H1 (cell line): ENCODE measurements at regions not wholly inside any gene's neighbourhood (a gene's known extent, or its start where the extent isn't known, plus 50 kb on each side); places are given as distances from the start of the nearest gene placed in this dataset.

Experiments
- BRCA1 ChIP-seq: IDR thresholded peaks from 2 replicates; pipeline ENCODE4 v1.6.1; 2012; ENCODE audit warnings: low read depth, low read length, improper control_type of control experiment
- CHD2 ChIP-seq: IDR thresholded peaks from 2 replicates; pipeline ENCODE4 v1.6.1; 2012; ENCODE audit warnings: low read length, improper control_type of control experiment
- EZH2 ChIP-seq: fragments of 200-600 bp; sonication (generic); IDR thresholded peaks from 2 replicates; pipeline ENCODE4 v1.7.1; 2012; ENCODE audit warnings: low read depth, mild to moderate bottlenecking, moderate library complexity, low read length, inconsistent platforms; ENCODE audit not compliant: severe bottlenecking
- KDM5A ChIP-seq: fragments of 200-600 bp; IDR thresholded peaks from 2 replicates; pipeline ENCODE4 v1.7.1; 2012; ENCODE audit warnings: mild to moderate bottlenecking, low read length, inconsistent platforms, mixed read lengths
- POLR2A ChIP-seq, 2 experiments: IDR thresholded peaks; 1 replicate in 1 of 2; 2 replicates in 1 of 2; pipeline ENCODE4 v1.6.1; 2011; ENCODE audit warnings: low read depth in 2 of 2, low read length in 2 of 2, mild to moderate bottlenecking in 2 of 2; ENCODE audit errors: control extremely low read depth in 1 of 2
- POLR2AphosphoS5 ChIP-seq: IDR thresholded peaks from 2 replicates; pipeline ENCODE4 v1.6.1; 2011; ENCODE audit warnings: low read depth, low read length
- RFX5 ChIP-seq: IDR thresholded peaks from 2 replicates; pipeline ENCODE4 v1.6.1; 2011; ENCODE audit warnings: low read depth, low read length, improper control_type of control experiment, borderline replicate concordance
- RXRA ChIP-seq: IDR thresholded peaks from 2 replicates; pipeline ENCODE4 v1.6.1; 2011; ENCODE audit warnings: low read depth, mild to moderate bottlenecking, low read length, moderate library complexity; ENCODE audit not compliant: insufficient read depth
- SAP30 ChIP-seq: fragments of 300-600 bp; sonication (generic); IDR thresholded peaks from 2 replicates; pipeline ENCODE4 v1.7.1; 2012; ENCODE audit warnings: low read length, moderate library complexity, mild to moderate bottlenecking, inconsistent platforms; ENCODE audit not compliant: insufficient read depth, insufficient replicate concordance
- SUZ12 ChIP-seq: fragments of 200-600 bp; sonication (generic); IDR thresholded peaks from 2 replicates; pipeline ENCODE4 v1.6.1; 2012; ENCODE audit warnings: mild to moderate bottlenecking, inconsistent platforms, low read length, moderate library complexity, mixed read lengths
- TF ChIP-seq, protein P1 (sequence below), 3 experiments: IDR thresholded peaks; 1 replicate in 2 of 3; 2 replicates in 1 of 3; pipeline versions ENCODE4 v1.5.1 to v1.6.1; 2011; ENCODE audit warnings: low read length in 3 of 3, mild to moderate bottlenecking in 3 of 3, inconsistent platforms in 2 of 3, low read depth in 1 of 3, moderate library complexity in 1 of 3; ENCODE audit not compliant: insufficient read depth in 1 of 3; ENCODE audit errors: control extremely low read depth in 1 of 3
- TF ChIP-seq, protein P2 (sequence below): IDR thresholded peaks from 2 replicates; pipeline ENCODE4 v1.6.1; 2011; ENCODE audit warnings: low read length, improper control_type of control experiment

DNA sequence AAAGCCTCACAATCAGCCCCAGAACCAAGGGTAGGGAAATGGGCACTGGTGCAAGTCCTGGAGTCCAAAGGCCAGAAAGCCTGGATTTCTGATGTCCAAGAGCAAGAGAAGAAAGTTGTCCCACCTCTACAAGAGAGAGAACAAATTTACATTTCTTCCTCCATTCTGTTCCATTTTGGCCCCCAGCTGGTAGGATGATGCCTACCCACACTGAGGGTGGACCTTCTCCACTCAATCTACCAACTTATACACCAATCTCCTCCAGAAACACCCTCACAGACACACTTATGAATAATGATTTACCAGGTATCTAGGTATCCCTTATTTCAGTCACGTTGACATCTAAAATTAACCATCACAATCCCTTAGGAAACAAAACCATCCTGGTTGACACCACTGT is 367.8 kb upstream of the GRIA3 start:
- TF ChIP-seq, protein P1, sequence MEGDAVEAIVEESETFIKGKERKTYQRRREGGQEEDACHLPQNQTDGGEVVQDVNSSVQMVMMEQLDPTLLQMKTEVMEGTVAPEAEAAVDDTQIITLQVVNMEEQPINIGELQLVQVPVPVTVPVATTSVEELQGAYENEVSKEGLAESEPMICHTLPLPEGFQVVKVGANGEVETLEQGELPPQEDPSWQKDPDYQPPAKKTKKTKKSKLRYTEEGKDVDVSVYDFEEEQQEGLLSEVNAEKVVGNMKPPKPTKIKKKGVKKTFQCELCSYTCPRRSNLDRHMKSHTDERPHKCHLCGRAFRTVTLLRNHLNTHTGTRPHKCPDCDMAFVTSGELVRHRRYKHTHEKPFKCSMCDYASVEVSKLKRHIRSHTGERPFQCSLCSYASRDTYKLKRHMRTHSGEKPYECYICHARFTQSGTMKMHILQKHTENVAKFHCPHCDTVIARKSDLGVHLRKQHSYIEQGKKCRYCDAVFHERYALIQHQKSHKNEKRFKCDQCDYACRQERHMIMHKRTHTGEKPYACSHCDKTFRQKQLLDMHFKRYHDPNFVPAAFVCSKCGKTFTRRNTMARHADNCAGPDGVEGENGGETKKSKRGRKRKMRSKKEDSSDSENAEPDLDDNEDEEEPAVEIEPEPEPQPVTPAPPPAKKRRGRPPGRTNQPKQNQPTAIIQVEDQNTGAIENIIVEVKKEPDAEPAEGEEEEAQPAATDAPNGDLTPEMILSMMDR (IDR thresholded peaks at IDR 0.05; ENCODE audit: control extremely low read depth in 1 of 3, insufficient read depth in 1 of 3, low read depth in 1 of 3, low read length in 3 of 3) = no peak
- no peak for TF ChIP-seq EZH2
- TF ChIP-seq, protein P2, sequence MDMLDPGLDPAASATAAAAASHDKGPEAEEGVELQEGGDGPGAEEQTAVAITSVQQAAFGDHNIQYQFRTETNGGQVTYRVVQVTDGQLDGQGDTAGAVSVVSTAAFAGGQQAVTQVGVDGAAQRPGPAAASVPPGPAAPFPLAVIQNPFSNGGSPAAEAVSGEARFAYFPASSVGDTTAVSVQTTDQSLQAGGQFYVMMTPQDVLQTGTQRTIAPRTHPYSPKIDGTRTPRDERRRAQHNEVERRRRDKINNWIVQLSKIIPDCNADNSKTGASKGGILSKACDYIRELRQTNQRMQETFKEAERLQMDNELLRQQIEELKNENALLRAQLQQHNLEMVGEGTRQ = no peak
- TF ChIP-seq RFX5 = no peak
- TF ChIP-seq POLR2AphosphoS5 = no peak
- no peak for TF ChIP-seq RXRA
- TF ChIP-seq SUZ12 = no peak
- TF ChIP-seq BRCA1 = no peak
- no peak for TF ChIP-seq SAP30
- no peak for TF ChIP-seq CHD2
- TF ChIP-seq POLR2A (IDR thresholded peaks at IDR 0.05; ENCODE audit: control extremely low read depth in 1 of 2, low read depth in 2 of 2, low read length in 2 of 2) = no peak
- TF ChIP-seq KDM5A = no peak
